Liver (tissue), 3 donors: ENCODE measurements at regions not wholly inside any gene's neighbourhood (a gene's known extent, or its start where the extent isn't known, plus 50 kb on each side); places are given as distances from the start of the nearest gene placed in this dataset.

Source experiments
- CTCF ChIP-seq: fragments of 150-350 bp; IDR thresholded peaks from 2 replicates; pipeline ENCODE4 v1.5.1; 2017; ENCODE audit warnings: improper control_type of control experiment, low read depth, low read length; ENCODE audit not compliant: missing input control
- EGR1 ChIP-seq, 2 donors: IDR thresholded peaks; 2 replicates each; pipeline ENCODE4 v1.6.1; 2016 to 2018; ENCODE audit warnings: antibody characterized with exemption in 2 of 2, low read depth in 2 of 2
- GABPA ChIP-seq, 2 donors: IDR thresholded peaks in 1 of 2; conservative IDR thresholded peaks in 1 of 2; 2 replicates each; pipeline ENCODE4 v1.6.1; 2016; ENCODE audit warnings: antibody characterized with exemption in 2 of 2, mild to moderate bottlenecking in 1 of 2, moderate library complexity in 1 of 2
- HNF4A ChIP-seq, 2 donors: conservative IDR thresholded peaks; 2 replicates each; pipeline ENCODE4 v1.6.1; 2016; ENCODE audit warnings: antibody characterized with exemption in 2 of 2, mild to moderate bottlenecking in 2 of 2
- HNF4G ChIP-seq: IDR thresholded peaks from 2 replicates; pipeline ENCODE4 v1.6.1; 2016; ENCODE audit warnings: antibody characterized with exemption
- JUND ChIP-seq, 2 donors: IDR thresholded peaks; 2 replicates each; pipeline ENCODE4 v1.6.1; 2016; ENCODE audit warnings: antibody characterized with exemption in 2 of 2
- MAX ChIP-seq: IDR thresholded peaks from 2 replicates; pipeline ENCODE4 v1.6.1; 2016; ENCODE audit warnings: antibody characterized with exemption
- NR2F2 ChIP-seq: IDR thresholded peaks from 2 replicates; pipeline ENCODE4 v1.6.1; 2016; ENCODE audit warnings: antibody characterized with exemption
- RAD21 ChIP-seq, 2 donors: IDR thresholded peaks; 2 replicates each; pipeline ENCODE4 v1.6.1; 2016; ENCODE audit warnings: antibody characterized with exemption in 2 of 2, mild to moderate bottlenecking in 2 of 2
- REST ChIP-seq: IDR thresholded peaks from 2 replicates; pipeline ENCODE4 v1.6.1; 2016; ENCODE audit warnings: antibody characterized with exemption, mild to moderate bottlenecking
- SP1 ChIP-seq: IDR thresholded peaks from 2 replicates; pipeline ENCODE4 v1.6.1; 2018; ENCODE audit warnings: antibody characterized with exemption, mild to moderate bottlenecking
- TAF1 ChIP-seq: conservative IDR thresholded peaks from 2 replicates; pipeline ENCODE4 v1.6.1; 2016; ENCODE audit warnings: antibody characterized with exemption, mild to moderate bottlenecking
- YY1 ChIP-seq: IDR thresholded peaks from 2 replicates; pipeline ENCODE4 v1.6.1; 2016; ENCODE audit warnings: antibody characterized with exemption, mild to moderate bottlenecking
- TF ChIP-seq, protein P1 (sequence below): IDR thresholded peaks from 2 replicates; pipeline ENCODE4 v1.6.1; 2016; ENCODE audit warnings: antibody characterized with exemption
- donor health status: healthy.
- donor health status: healthy.

GRCh38 chr18:78199611-78200010, 780.0 kb upstream of the SALL3 start:
- TF ChIP-seq HNF4G (no peak), CTCF (no peak), JUND (IDR thresholded peaks at IDR 0.05) (no peak), NR2F2 (no peak), SP1 (no peak), GABPA (IDR thresholded peaks at IDR 0.05 in 1 of 2, conservative IDR thresholded peaks at IDR 0.05 in 1 of 2) (no peak), REST (no peak), HNF4A (conservative IDR thresholded peaks at IDR 0.05) (no peak), RAD21 (IDR thresholded peaks at IDR 0.05) (no peak), MAX (no peak), YY1 (no peak), EGR1 (IDR thresholded peaks at IDR 0.05; ENCODE audit: low read depth in 2 of 2) (no peak), TAF1 (no peak)
- TF ChIP-seq, protein P1, sequence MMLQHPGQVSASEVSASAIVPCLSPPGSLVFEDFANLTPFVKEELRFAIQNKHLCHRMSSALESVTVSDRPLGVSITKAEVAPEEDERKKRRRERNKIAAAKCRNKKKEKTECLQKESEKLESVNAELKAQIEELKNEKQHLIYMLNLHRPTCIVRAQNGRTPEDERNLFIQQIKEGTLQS, result no peak
